Ascending aorta (tissue), 2 donors: ENCODE measurements at regions not wholly inside any gene's neighbourhood (a gene's known extent, or its start where the extent isn't known, plus 50 kb on each side); places are given as distances from the start of the nearest gene placed in this dataset.
"Not testable (repeated sequence)": the region's sequence is repeated elsewhere in the genome, so short reads cannot be mapped to it uniquely, and the experiment has no call there.

ENCODE experiments used
- DNase-seq, 2 donors: peaks; one replicate each; pipeline ENCODE4 v3.0.0-alpha.2; 2019; ENCODE audit warnings: low spot score in 2 of 2
- H3K27ac ChIP-seq, 2 donors: fragments of 200-600 bp; sonication (generic); one replicate each; pipeline ENCODE4 v1.5.1; 2016 to 2017; ENCODE audit warnings: mild to moderate bottlenecking in 1 of 2
- H3K27me3 ChIP-seq: fragments of 200-600 bp; sonication (generic); one replicate; pipeline ENCODE4 v1.5.1; 2017
- H3K36me3 ChIP-seq, 2 donors: fragments of 200-600 bp; sonication (generic); one replicate each; pipeline ENCODE4 v1.5.1; 2016
- H3K4me1 ChIP-seq, 2 donors: fragments of 200-600 bp; sonication (generic); one replicate each; pipeline ENCODE4 v1.5.1; 2016 to 2017; ENCODE audit warnings: mild to moderate bottlenecking in 1 of 2
- H3K4me3 ChIP-seq, 2 donors: fragments of 200-600 bp; sonication (generic); one replicate each; pipeline ENCODE4 v1.5.1; 2016 to 2017; ENCODE audit warnings: mild to moderate bottlenecking in 1 of 2
- H3K9me3 ChIP-seq, 2 donors: fragments of 200-600 bp; sonication (generic); one replicate each; pipeline ENCODE4 v1.5.1; 2016
- intact Hi-C: fragments of 100-400 bp; cut with DNase I; formaldehyde crosslinking; loops from one replicate; pipeline ENCODE4 v1.15.1; 2023
- TF ChIP-seq, protein P1 (sequence below), 3 experiments: fragments of 200-600 bp in 2 of 3; fragments of 450-650 bp in 1 of 3; sonication (generic) in 2 of 3; IDR thresholded peaks; one replicate each; pipeline ENCODE4 v1.5.1; 2016 to 2019; ENCODE audit warnings: antibody characterized with exemption in 3 of 3, mild to moderate bottlenecking in 1 of 3, moderate library complexity in 1 of 3

GRCh38 chr20:33929917-33930316 is 63.8 kb upstream of the RALY start:
- no peak for DNase-seq
- intact Hi-C loops = loop anchor here (5.0 kb wide), 1 partner anchor 197 kb away; no protein-coding TSS in a partner anchor
- no peak overlapping the region for H3K4me3 ChIP-seq
- TF ChIP-seq, protein P1, sequence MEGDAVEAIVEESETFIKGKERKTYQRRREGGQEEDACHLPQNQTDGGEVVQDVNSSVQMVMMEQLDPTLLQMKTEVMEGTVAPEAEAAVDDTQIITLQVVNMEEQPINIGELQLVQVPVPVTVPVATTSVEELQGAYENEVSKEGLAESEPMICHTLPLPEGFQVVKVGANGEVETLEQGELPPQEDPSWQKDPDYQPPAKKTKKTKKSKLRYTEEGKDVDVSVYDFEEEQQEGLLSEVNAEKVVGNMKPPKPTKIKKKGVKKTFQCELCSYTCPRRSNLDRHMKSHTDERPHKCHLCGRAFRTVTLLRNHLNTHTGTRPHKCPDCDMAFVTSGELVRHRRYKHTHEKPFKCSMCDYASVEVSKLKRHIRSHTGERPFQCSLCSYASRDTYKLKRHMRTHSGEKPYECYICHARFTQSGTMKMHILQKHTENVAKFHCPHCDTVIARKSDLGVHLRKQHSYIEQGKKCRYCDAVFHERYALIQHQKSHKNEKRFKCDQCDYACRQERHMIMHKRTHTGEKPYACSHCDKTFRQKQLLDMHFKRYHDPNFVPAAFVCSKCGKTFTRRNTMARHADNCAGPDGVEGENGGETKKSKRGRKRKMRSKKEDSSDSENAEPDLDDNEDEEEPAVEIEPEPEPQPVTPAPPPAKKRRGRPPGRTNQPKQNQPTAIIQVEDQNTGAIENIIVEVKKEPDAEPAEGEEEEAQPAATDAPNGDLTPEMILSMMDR (IDR thresholded peaks at IDR 0.05) = no peak
- H3K27ac ChIP-seq = no peak overlapping the region
- no peaks in the 10 kb centered on the region for H3K27me3 ChIP-seq
- no peaks in the 10 kb centered on the region for H3K36me3 ChIP-seq
- no peaks in the 10 kb centered on the region for H3K4me1 ChIP-seq
- H3K9me3 ChIP-seq = no peaks in the 10 kb centered on the region

DNA sequence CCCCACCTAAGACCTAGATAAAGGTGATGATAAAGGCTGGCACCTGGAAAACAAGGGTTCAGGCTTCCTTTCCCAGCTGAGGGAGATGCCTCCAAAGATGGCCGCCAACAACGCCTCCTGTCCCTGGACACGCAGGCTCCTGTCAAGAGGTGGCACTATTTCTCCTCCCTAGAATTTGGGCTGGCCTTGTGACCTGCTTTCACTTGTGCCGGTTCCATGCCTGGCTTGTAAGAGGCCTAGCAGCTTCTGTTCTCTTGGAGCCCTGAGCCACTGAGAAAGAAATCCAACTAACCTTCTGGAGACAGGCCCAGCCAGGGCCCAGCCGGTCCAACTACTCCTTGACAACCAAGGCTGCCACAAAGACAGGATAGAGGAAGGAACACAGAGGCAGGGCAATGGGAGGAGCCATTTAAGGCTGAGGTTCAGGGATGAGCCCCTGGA is 60.2 kb upstream of the RALY start:
- peak overlapping the region; percentile 56 to 65 for H3K27ac ChIP-seq
- intact Hi-C loops = loop anchor here (1.0 to 5.0 kb wide), 2 partner anchors 137 to 194 kb away; no protein-coding TSS in a partner anchor

GRCh38 chr20:33936656-33937055 is 57.1 kb upstream of the RALY start:
- TF ChIP-seq, protein P1 (IDR thresholded peaks at IDR 0.05) = no peak
- H3K9me3 ChIP-seq = no peaks in the 10 kb centered on the region
- H3K4me3 ChIP-seq = no peak overlapping the region
- intact Hi-C loops = no loop called here
- no peak overlapping the region for H3K27ac ChIP-seq
- no peaks in the 10 kb centered on the region for H3K4me1 ChIP-seq
- DNase-seq = no peak
- no peaks in the 10 kb centered on the region for H3K27me3 ChIP-seq
- no peaks in the 10 kb centered on the region for H3K36me3 ChIP-seq

More for the DNA sequence above, 60.2 kb upstream of the RALY start:
- TF ChIP-seq, protein P1 (IDR thresholded peaks at IDR 0.05) = peak; percentile 54 to 67 (median 66)
- peak; percentile 26 to 78 for DNase-seq
- no peaks in the 10 kb centered on the region for H3K36me3 ChIP-seq
- H3K4me1 ChIP-seq = no peaks in the 10 kb centered on the region
- H3K9me3 ChIP-seq = no peaks in the 10 kb centered on the region
- H3K27me3 ChIP-seq = no peaks in the 10 kb centered on the region
- H3K4me3 ChIP-seq = no peak overlapping the region

DNA sequence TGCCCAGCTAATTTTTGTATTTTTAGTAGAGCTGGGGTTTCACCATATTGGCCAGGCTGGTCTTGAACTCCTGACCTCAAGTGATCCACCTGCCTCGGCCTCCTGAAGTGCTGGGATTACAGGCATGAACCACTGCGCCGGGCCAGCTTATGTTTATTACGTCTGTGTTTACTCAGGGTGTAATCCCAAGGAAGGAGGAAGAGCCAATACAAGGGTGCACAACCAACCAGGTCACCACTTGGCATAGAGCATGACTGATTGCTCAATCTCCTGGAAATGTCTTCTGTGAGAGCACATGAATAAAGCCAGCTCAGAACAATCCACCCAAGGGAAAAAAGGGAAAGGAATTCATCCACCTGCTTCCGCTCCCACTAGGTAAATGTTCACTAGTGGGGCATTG is 54.7 kb upstream of the RALY start:
- H3K4me1 ChIP-seq, H3K27ac ChIP-seq, H3K27me3 ChIP-seq, DNase-seq, intact Hi-C loops, H3K4me3 ChIP-seq, H3K9me3 ChIP-seq, H3K36me3 ChIP-seq: not testable (repeated sequence)

GRCh38 chr20:33940666-33941065 is 53.0 kb upstream of the RALY start:
- Histone ChIP-seq H3K27me3 (no peaks in the 10 kb centered on the region), H3K4me3 (no peak overlapping the region), H3K36me3 (no peaks in the 10 kb centered on the region), H3K9me3 (no peaks in the 10 kb centered on the region), H3K27ac (no peak overlapping the region), H3K4me1 (no peaks in the 10 kb centered on the region)
- TF ChIP-seq, protein P1 (IDR thresholded peaks at IDR 0.05) = no peak
- intact Hi-C loops = no loop called here
- DNase-seq = no peak
